Mesenchymal stem cell (in vitro differentiated cells and primary cell): ENCODE measurements at regions not wholly inside any gene's neighbourhood (a gene's known extent, or its start where the extent isn't known, plus 50 kb on each side); places are given as distances from the start of the nearest gene placed in this dataset.
"Not testable (repeated sequence)": the region's sequence is repeated elsewhere in the genome, so short reads cannot be mapped to it uniquely, and the experiment has no call there.

Experiments used
- DNase-seq: peaks from one replicate; pipeline ENCODE4 v3.0.0-alpha.2; 2013
- H2AFZ ChIP-seq: one replicate; pipeline ENCODE4 v1.6.1; 2013; ENCODE audit warnings: low read depth, mild to moderate bottlenecking, control low read depth, inconsistent platforms, low read length, moderate library complexity
- H2AK5ac ChIP-seq: 2 replicates; pipeline ENCODE4 v1.6.1; 2013; ENCODE audit warnings: low read length, moderate library complexity, mild to moderate bottlenecking, inconsistent platforms; ENCODE audit not compliant: severe bottlenecking
- H2BK120ac ChIP-seq: one replicate; pipeline ENCODE4 v1.6.1; 2013; ENCODE audit warnings: low read depth, mild to moderate bottlenecking, inconsistent platforms, low read length, moderate library complexity
- H2BK12ac ChIP-seq, 2 experiments: one replicate each; pipeline ENCODE4 v1.6.1; 2013; ENCODE audit warnings: inconsistent platforms in 2 of 2, low read length in 2 of 2, mild to moderate bottlenecking in 2 of 2, moderate library complexity in 2 of 2, control low read depth in 1 of 2
- H2BK15ac ChIP-seq: one replicate; pipeline ENCODE4 v1.6.1; 2013; ENCODE audit warnings: mild to moderate bottlenecking, low read depth, inconsistent platforms; ENCODE audit not compliant: poor library complexity, severe bottlenecking
- H2BK5ac ChIP-seq: 2 replicates; pipeline ENCODE4 v1.6.1; 2013; ENCODE audit warnings: low read depth, mild to moderate bottlenecking, low read length, control low read depth, inconsistent platforms; ENCODE audit not compliant: poor library complexity, severe bottlenecking
- H3K14ac ChIP-seq, 2 experiments: one replicate each; pipeline ENCODE4 v1.6.1; 2013; ENCODE audit warnings: inconsistent platforms in 2 of 2, low read length in 2 of 2, control low read depth in 1 of 2, mild to moderate bottlenecking in 1 of 2, moderate library complexity in 1 of 2
- H3K18ac ChIP-seq, 2 experiments: one replicate each; pipeline ENCODE4 v1.6.1; 2013; ENCODE audit warnings: inconsistent platforms in 2 of 2, low read length in 2 of 2, control low read depth in 1 of 2, low read depth in 1 of 2, mild to moderate bottlenecking in 1 of 2
- H3K23ac ChIP-seq, 2 experiments: one replicate each; pipeline ENCODE4 v1.6.1; 2013; ENCODE audit warnings: inconsistent platforms in 2 of 2, low read length in 2 of 2, mild to moderate bottlenecking in 2 of 2, moderate library complexity in 2 of 2, control low read depth in 1 of 2
- H3K27ac ChIP-seq: 2 replicates; pipeline ENCODE4 v1.5.1; 2013; ENCODE audit warnings: mild to moderate bottlenecking, moderate library complexity, low read length, control low read depth, inconsistent platforms; ENCODE audit not compliant: poor library complexity, severe bottlenecking
- H3K27me3 ChIP-seq, 2 experiments: 2 replicates each; pipeline versions ENCODE4 v1.6.1 to v1.7.0; 2013; ENCODE audit warnings: low read length in 2 of 2, mild to moderate bottlenecking in 2 of 2, moderate library complexity in 2 of 2, control low read depth in 1 of 2, inconsistent platforms in 1 of 2; ENCODE audit not compliant: control insufficient read depth in 1 of 2, insufficient read depth in 1 of 2
- H3K36me3 ChIP-seq, 2 experiments: 2 replicates each; pipeline versions ENCODE4 v1.6.1 to v1.7.0; 2013; ENCODE audit warnings: low read length in 2 of 2, control low read depth in 1 of 2, inconsistent platforms in 1 of 2, low read depth in 1 of 2, mild to moderate bottlenecking in 1 of 2; ENCODE audit not compliant: insufficient read depth in 2 of 2, control insufficient read depth in 1 of 2
- H3K4ac ChIP-seq, 2 experiments: one replicate each; pipeline ENCODE4 v1.6.1; 2013; ENCODE audit warnings: inconsistent platforms in 2 of 2, low read length in 2 of 2, mild to moderate bottlenecking in 2 of 2, moderate library complexity in 2 of 2, control low read depth in 1 of 2, low read depth in 1 of 2
- H3K4me1 ChIP-seq: 2 replicates; pipeline ENCODE4 v1.6.1; 2013; ENCODE audit warnings: low read depth, low read length, control low read depth; ENCODE audit not compliant: control insufficient read depth, insufficient read depth
- H3K4me2 ChIP-seq: 2 replicates; pipeline ENCODE4 v1.6.1; 2013; ENCODE audit warnings: low read length, mild to moderate bottlenecking, inconsistent platforms; ENCODE audit not compliant: poor library complexity, severe bottlenecking
- H3K4me3 ChIP-seq, 2 experiments: 2 replicates each; pipeline versions ENCODE4 v1.5.1 to v1.7.0; 2013; ENCODE audit warnings: low read length in 2 of 2, mild to moderate bottlenecking in 2 of 2, control low read depth in 1 of 2, low read depth in 1 of 2; ENCODE audit not compliant: insufficient read depth in 1 of 2
- H3K79me1 ChIP-seq: replicated peaks from 2 replicates; pipeline ENCODE4 v1.6.1; 2013; ENCODE audit warnings: mild to moderate bottlenecking, control low read depth, low read length, inconsistent platforms; ENCODE audit not compliant: poor library complexity, severe bottlenecking
- H3K9ac ChIP-seq: 2 replicates; pipeline ENCODE4 v1.7.0; 2013; ENCODE audit warnings: mild to moderate bottlenecking, low read length, moderate library complexity
- H3K9me3 ChIP-seq: 2 replicates; pipeline ENCODE4 v1.7.0; 2013; ENCODE audit warnings: mild to moderate bottlenecking, low read length; ENCODE audit not compliant: control insufficient read depth
- H4K8ac ChIP-seq: one replicate; pipeline ENCODE4 v1.6.1; 2013; ENCODE audit warnings: inconsistent platforms, mild to moderate bottlenecking, low read length, moderate library complexity
- H4K91ac ChIP-seq: one replicate; pipeline ENCODE4 v1.6.1; 2013; ENCODE audit warnings: mild to moderate bottlenecking, low read length, inconsistent platforms
- WGBS: methylation state at CpG from one replicate; pipeline ENCODE4 v1.1.7; 2013; ENCODE audit warnings: mixed read lengths; 5-methylcytosine and 5-hydroxymethylcytosine counted together

GRCh38 chr10:62979921-62980320 is 153.2 kb upstream of the NRBF2 start:
- Histone ChIP-seq H3K14ac (no peak overlapping the region), H3K27ac (no peak overlapping the region), H4K8ac (no peak overlapping the region)

GRCh38 chr10:62978482-62978881 is 154.6 kb upstream of the NRBF2 start:
- H4K8ac ChIP-seq: no peak overlapping the region
- H3K14ac ChIP-seq: no peak overlapping the region
- no peak for DNase-seq
- H2BK5ac ChIP-seq: no peak overlapping the region
- WGBS: 68% methylated on average over 1 of the region's 4 CpGs
- no peak overlapping the region for H3K18ac ChIP-seq
- no peak overlapping the region for H2BK12ac ChIP-seq
- no peak overlapping the region for H3K9ac ChIP-seq
- no peak overlapping the region for H3K23ac ChIP-seq
- no peak overlapping the region for H3K27ac ChIP-seq
- no peak overlapping the region for H2AFZ ChIP-seq
- no peak overlapping the region for H2BK15ac ChIP-seq
- no peaks in the 10 kb centered on the region for H3K79me1 ChIP-seq
- H3K4me3 ChIP-seq: no peak overlapping the region
- no peaks in the 10 kb centered on the region for H3K27me3 ChIP-seq
- no peak overlapping the region for H3K4me2 ChIP-seq
- no peaks in the 10 kb centered on the region for H3K36me3 ChIP-seq
- no peak overlapping the region for H2AK5ac ChIP-seq
- H3K4me1 ChIP-seq: no peaks in the 10 kb centered on the region
- H3K9me3 ChIP-seq: peaks cover 8% of the 10 kb centered on the region
- no peak overlapping the region for H2BK120ac ChIP-seq
- no peak overlapping the region for H3K4ac ChIP-seq
- H4K91ac ChIP-seq: no peak overlapping the region

More at GRCh38 chr10:62979921-62980320, 153.2 kb upstream of the NRBF2 start:
- Histone ChIP-seq H3K9me3 (peaks cover 7% of the 10 kb centered on the region), H3K4me1 (no peaks in the 10 kb centered on the region), H2BK12ac (no peak overlapping the region), H2AK5ac (no peak overlapping the region), H3K4ac (no peak overlapping the region), H3K9ac (no peak overlapping the region), H3K4me3 (no peak overlapping the region), H3K18ac (no peak overlapping the region), H2AFZ (no peak overlapping the region), H4K91ac (no peak overlapping the region), H3K4me2 (no peak overlapping the region), H2BK120ac (no peak overlapping the region), H3K36me3 (no peaks in the 10 kb centered on the region), H3K23ac (no peak overlapping the region), H2BK15ac (no peak overlapping the region), H2BK5ac (no peak overlapping the region), H3K79me1 (no peaks in the 10 kb centered on the region), H3K27me3 (no peaks in the 10 kb centered on the region)
- no peak for DNase-seq

GRCh38 chr10:62974795-62975194 is 158.3 kb upstream of the NRBF2 start:
- not testable (repeated sequence) for H2BK15ac ChIP-seq, H3K79me1 ChIP-seq, H3K9ac ChIP-seq, H3K36me3 ChIP-seq, DNase-seq, H3K4me2 ChIP-seq, H3K14ac ChIP-seq, H2BK120ac ChIP-seq, H2AK5ac ChIP-seq, H3K23ac ChIP-seq, H4K91ac ChIP-seq, H3K27ac ChIP-seq, H3K9me3 ChIP-seq, H2AFZ ChIP-seq, H4K8ac ChIP-seq, H3K4me3 ChIP-seq, H2BK5ac ChIP-seq, H3K27me3 ChIP-seq, H3K4me1 ChIP-seq, H2BK12ac ChIP-seq, H3K18ac ChIP-seq, H3K4ac ChIP-seq
- WGBS: 43% methylated on average over 1 of the region's 1 CpG

- H2BK12ac ChIP-seq: no peak overlapping the region
- H2AFZ ChIP-seq: no peak overlapping the region
- no peak overlapping the region for H3K23ac ChIP-seq
- H3K36me3 ChIP-seq: no peaks in the 10 kb centered on the region
- H2AK5ac ChIP-seq: no peak overlapping the region
- H3K79me1 ChIP-seq: no peaks in the 10 kb centered on the region
- no peak overlapping the region for H4K8ac ChIP-seq
- H3K4me2 ChIP-seq: no peak overlapping the region
- H3K4ac ChIP-seq: no peak overlapping the region
- no peak overlapping the region for H2BK15ac ChIP-seq
- H3K9ac ChIP-seq: peak overlapping the region; percentile 33
- peaks cover 8% of the 10 kb centered on the region for H3K9me3 ChIP-seq
- no peak overlapping the region for H4K91ac ChIP-seq
- H3K14ac ChIP-seq: no peak overlapping the region
- no peak overlapping the region for H2BK120ac ChIP-seq
- no peak overlapping the region for H3K27ac ChIP-seq
- no peak overlapping the region for H3K18ac ChIP-seq
- no peak overlapping the region for H3K4me3 ChIP-seq
- peak; percentile 11 for DNase-seq
- H3K4me1 ChIP-seq: no peaks in the 10 kb centered on the region
- H3K27me3 ChIP-seq: no peaks in the 10 kb centered on the region
- H2BK5ac ChIP-seq: no peak overlapping the region
Measured at GRCh38 chr10:62972103-62972502, 155.9 kb upstream of the EGR2 start.
